ENCODE measurements at regions not wholly inside any gene's neighbourhood (a gene's known extent, or its start where the extent isn't known, plus 50 kb on each side); places are given as distances from the start of the nearest gene placed in this dataset.

DNA sequence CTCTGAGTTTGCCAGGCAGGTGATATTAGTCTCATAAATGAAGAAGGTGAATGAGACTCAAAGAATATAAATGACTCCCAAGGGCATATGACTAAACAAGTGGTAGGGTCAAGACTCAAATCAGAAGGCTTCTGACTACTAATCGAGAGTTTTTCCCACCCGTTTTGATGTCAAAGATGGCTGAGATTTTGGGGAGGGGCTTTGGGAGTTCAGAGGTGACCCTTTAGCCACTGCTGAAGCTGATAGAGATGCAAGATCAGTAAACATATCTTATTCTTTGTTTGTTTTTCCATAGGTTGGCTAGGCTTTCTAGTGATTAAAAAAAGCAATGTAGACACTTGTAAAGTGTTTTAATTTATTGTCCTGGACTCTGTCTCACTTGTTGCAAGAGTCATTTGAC is 239.6 kb upstream of the PLEKHG7 start:
- intact Hi-C loops (cut with DNase I; ENCODE audit: low total_unique reads), result no loop called here
- Histone ChIP-seq H3K36me3 (no peaks in the 10 kb centered on the region), H3K27ac (no peak overlapping the region), H3K4me1 (no peaks in the 10 kb centered on the region), H3K9me3 (no peaks in the 10 kb centered on the region), H3K27me3 (no peaks in the 10 kb centered on the region), H3K4me3 (no peak overlapping the region)
- TF ChIP-seq, protein P1, sequence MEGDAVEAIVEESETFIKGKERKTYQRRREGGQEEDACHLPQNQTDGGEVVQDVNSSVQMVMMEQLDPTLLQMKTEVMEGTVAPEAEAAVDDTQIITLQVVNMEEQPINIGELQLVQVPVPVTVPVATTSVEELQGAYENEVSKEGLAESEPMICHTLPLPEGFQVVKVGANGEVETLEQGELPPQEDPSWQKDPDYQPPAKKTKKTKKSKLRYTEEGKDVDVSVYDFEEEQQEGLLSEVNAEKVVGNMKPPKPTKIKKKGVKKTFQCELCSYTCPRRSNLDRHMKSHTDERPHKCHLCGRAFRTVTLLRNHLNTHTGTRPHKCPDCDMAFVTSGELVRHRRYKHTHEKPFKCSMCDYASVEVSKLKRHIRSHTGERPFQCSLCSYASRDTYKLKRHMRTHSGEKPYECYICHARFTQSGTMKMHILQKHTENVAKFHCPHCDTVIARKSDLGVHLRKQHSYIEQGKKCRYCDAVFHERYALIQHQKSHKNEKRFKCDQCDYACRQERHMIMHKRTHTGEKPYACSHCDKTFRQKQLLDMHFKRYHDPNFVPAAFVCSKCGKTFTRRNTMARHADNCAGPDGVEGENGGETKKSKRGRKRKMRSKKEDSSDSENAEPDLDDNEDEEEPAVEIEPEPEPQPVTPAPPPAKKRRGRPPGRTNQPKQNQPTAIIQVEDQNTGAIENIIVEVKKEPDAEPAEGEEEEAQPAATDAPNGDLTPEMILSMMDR (IDR thresholded peaks at IDR 0.05), result no peak
- no peak for DNase-seq

DNA sequence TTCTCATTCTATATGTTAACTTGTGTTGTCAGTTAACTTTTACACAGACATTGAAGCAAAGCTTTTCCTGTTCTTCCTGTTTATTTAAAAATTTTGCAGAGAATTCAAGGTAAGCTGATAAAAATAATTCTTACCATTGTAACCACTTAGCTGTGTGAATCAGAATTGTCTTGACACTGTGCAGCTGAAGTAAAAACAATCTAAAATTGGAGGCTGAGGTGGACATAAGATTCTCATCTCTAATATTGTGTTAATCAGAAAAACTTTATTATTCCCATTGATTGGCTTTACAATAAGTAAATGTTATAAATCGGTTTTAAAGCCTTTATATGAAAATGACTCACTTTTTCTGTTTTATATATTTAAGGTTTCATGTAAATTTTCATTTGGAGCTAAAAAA is 240.3 kb upstream of the PLEKHG7 start:
- no peaks in the 10 kb centered on the region for H3K4me1 ChIP-seq
- TF ChIP-seq, protein P1 (IDR thresholded peaks at IDR 0.05), result no peak

DNA sequence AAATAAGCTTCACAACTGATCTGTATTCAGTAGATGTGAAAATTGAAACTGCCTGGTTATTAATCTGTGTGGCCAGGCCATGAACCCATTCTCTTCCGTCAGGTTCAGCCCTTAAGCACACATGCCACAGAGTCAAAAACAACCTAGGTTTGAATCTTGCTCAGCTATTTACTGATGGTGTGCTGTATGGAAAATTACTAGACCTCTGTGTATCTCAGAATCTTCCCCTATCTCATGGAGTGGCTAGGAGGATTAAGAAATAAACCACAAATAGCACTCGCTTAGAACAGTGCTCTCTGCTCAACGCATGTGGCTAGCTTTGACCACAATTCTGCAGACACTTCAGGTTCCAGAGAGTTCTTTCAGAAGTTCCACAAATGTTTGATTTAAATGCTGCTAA is 240.7 kb upstream of the PLEKHG7 start:
- TF ChIP-seq, protein P1 (IDR thresholded peaks at IDR 0.05), result no peak
- intact Hi-C loops (cut with DNase I; ENCODE audit: low total_unique reads), result no loop called here
- Histone ChIP-seq H3K36me3 (no peaks in the 10 kb centered on the region), H3K4me3 (no peak overlapping the region), H3K27me3 (no peaks in the 10 kb centered on the region), H3K9me3 (no peaks in the 10 kb centered on the region), H3K4me1 (no peaks in the 10 kb centered on the region), H3K27ac (no peak overlapping the region)
- no peak for DNase-seq

More for the DNA sequence above, 240.3 kb upstream of the PLEKHG7 start:
- Histone ChIP-seq H3K27me3 (no peaks in the 10 kb centered on the region), H3K36me3 (no peaks in the 10 kb centered on the region), H3K9me3 (no peaks in the 10 kb centered on the region), H3K4me3 (no peak overlapping the region), H3K27ac (no peak overlapping the region)
- DNase-seq, result no peak
- intact Hi-C loops (cut with DNase I; ENCODE audit: low total_unique reads), result no loop called here

DNA sequence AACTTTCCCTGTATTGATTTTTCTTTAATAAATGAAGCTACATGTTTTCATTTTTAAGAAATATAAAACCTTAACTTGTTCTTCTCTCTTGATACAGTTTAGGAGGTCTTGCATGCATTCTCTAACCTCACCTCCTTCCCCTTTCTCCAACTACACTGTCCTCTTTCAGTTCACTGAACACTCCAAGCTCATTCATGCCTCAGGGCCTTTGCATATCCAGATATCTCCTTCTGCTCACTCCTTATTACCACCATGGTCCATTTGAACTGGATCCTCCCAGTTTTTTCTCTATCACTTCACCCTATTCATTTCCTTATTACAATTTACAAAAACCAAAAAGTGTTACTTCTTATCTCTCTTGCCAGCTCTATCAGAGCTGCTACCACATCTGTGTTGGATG is 242.9 kb upstream of the PLEKHG7 start:
- no peak overlapping the region for H3K4me3 ChIP-seq
- H3K9me3 ChIP-seq, result no peaks in the 10 kb centered on the region
- no peaks in the 10 kb centered on the region for H3K4me1 ChIP-seq

DNA sequence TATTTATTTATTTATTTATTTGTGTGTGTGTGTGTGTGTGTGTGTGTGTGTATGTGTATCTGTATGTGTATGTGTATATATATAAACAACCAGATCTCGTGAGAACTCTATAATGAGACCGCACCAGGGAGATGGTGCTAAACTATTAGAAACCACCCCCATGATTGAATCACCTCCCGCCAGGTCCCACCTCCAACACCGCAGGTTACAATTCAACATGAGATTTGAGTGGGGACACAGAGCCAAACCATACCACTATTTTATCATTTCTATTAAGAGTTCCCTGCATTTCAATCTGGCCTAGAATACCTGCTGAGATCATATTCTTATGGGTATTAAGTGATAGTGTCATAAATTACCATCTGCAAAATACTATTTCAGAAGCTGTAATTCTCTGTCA is 243.8 kb upstream of the PLEKHG7 start:
- H3K27me3 ChIP-seq, result no peaks in the 10 kb centered on the region
- intact Hi-C loops (cut with DNase I; ENCODE audit: low total_unique reads), result no loop called here
- no peaks in the 10 kb centered on the region for H3K4me1 ChIP-seq
- DNase-seq, result no peak
- H3K9me3 ChIP-seq, result no peaks in the 10 kb centered on the region
- no peaks in the 10 kb centered on the region for H3K36me3 ChIP-seq
- H3K4me3 ChIP-seq, result no peak overlapping the region
- H3K27ac ChIP-seq, result no peak overlapping the region
- TF ChIP-seq, protein P1 (IDR thresholded peaks at IDR 0.05), result no peak

More for the DNA sequence above, 242.9 kb upstream of the PLEKHG7 start:
- no peaks in the 10 kb centered on the region for H3K36me3 ChIP-seq
- intact Hi-C loops (cut with DNase I; ENCODE audit: low total_unique reads), result no loop called here
- TF ChIP-seq, protein P1 (IDR thresholded peaks at IDR 0.05), result no peak
- H3K27me3 ChIP-seq, result no peaks in the 10 kb centered on the region
- no peak for DNase-seq
- H3K27ac ChIP-seq, result no peak overlapping the region
